Uterus (tissue), 2 donors: ENCODE measurements at regions not wholly inside any gene's neighbourhood (a gene's known extent, or its start where the extent isn't known, plus 50 kb on each side); places are given as distances from the start of the nearest gene placed in this dataset.

ENCODE experiments used
- CTCF ChIP-seq, 4 experiments: fragments of 200-600 bp in 2 of 4; fragments of 450-650 bp in 2 of 4; sonication (generic) in 2 of 4; IDR thresholded peaks; one replicate each; pipeline ENCODE4 v1.5.1; 2016 to 2019; ENCODE audit warnings: antibody characterized with exemption in 4 of 4, mild to moderate bottlenecking in 2 of 4, moderate library complexity in 1 of 4
- POLR2A ChIP-seq, 2 donors: fragments of 450-650 bp; IDR thresholded peaks; one replicate each; pipeline ENCODE4 v1.6.1; 2016; ENCODE audit warnings: antibody characterized with exemption in 2 of 2, mild to moderate bottlenecking in 1 of 2, moderate library complexity in 1 of 2

DNA sequence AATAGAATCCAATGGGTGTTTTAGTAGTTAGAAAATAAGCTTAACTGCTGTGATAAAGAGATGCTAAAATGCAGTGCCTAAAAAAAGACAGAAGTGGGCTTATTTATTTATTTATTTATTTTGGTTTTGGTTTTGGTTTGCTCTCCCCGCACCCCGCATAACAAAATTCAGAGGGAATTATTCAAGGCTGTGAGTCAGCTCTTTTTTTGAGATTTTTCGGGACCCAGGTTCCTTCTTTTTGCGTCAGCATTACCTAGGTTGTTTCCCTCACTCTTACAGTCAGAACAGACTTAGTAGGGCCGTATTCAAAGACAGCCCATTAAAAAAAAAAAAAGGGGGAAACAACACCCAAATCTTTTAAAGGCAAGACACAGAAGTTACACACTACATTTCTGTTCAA is 1495.5 kb upstream of the ADGRL3 start:
- TF ChIP-seq CTCF (IDR thresholded peaks at IDR 0.05), result no peak
- no peak for TF ChIP-seq POLR2A (IDR thresholded peaks at IDR 0.05)
